HCT116 (cell line): ENCODE measurements at regions not wholly inside any gene's neighbourhood (a gene's known extent, or its start where the extent isn't known, plus 50 kb on each side); places are given as distances from the start of the nearest gene placed in this dataset.

ENCODE experiments used
- ATAC-seq: fragments of 200-7000 bp; cut with Tn5 transposase; 2 replicates; pipeline ENCODE4 v1.9.1; 2020; ENCODE audit warnings: mild to moderate bottlenecking, moderate library complexity
- BruUV-seq: library from RNA; stranded (reverse); fragments of 400-500 nt; replicated peaks from 2 replicates; lab custom pipeline; 2021; lab: Mats Ljungman, UMichigan
- CTCF ChIA-PET: fragments of 300-600 bp; sonication (Branson Sonifier 250); formaldehyde crosslinking; loops from one replicate; lab custom pipeline; 2021; ENCODE audit warnings: antibody characterized with exemption; lab: Charles Lee
- POLR2A ChIA-PET: fragments of 300-600, 350-600 bp; sonication (Branson Sonifier 250); formaldehyde crosslinking; loops from one replicate; lab custom pipeline; 2021; ENCODE audit warnings: antibody characterized with exemption; lab: Charles Lee
- RAD21 ChIA-PET, 2 experiments: fragments of 300-600 bp; sonication (Branson Sonifier 250); formaldehyde crosslinking; loops; one replicate each; lab custom pipeline; 2023; ENCODE audit warnings: low total read pairs in 2 of 2; ENCODE audit not compliant: uncharacterized antibody in 2 of 2, unreplicated experiment in 2 of 2, low non-redundant PET in 1 of 2; lab: Charles Lee
- DNase-seq: peaks from one replicate; pipeline ENCODE4 v3.0.0-alpha.2; 2010; ENCODE audit warnings: low read depth, low spot score
- H2AFZ ChIP-seq: fragments of 200-600 bp; shearing (Covaris generic), sonication (generic); 2 replicates; pipeline ENCODE4 v1.6.1; 2017; ENCODE audit warnings: low read depth, mixed run types, mixed read lengths, antibody characterized with exemption, low read length; ENCODE audit not compliant: poor library complexity, severe bottlenecking
- H3K27ac ChIP-seq: 2 replicates; pipeline ENCODE4 v1.5.1; 2012; ENCODE audit warnings: low read depth, low read length
- H3K27me3 ChIP-seq: fragments of 200-600 bp; sonication (generic); 2 replicates; pipeline ENCODE4 v1.6.1; 2016; ENCODE audit warnings: mixed run types, low read length, mixed read lengths; ENCODE audit not compliant: insufficient read depth
- H3K36me3 ChIP-seq, 2 experiments: fragments of 200-500 bp in 1 of 2; fragments of 200-600 bp in 1 of 2; sonication (Bioruptor generic) in 1 of 2; sonication (generic) in 1 of 2; 2 replicates each; pipeline versions ENCODE4 v1.5.1 to v1.6.1; 2014 to 2016; ENCODE audit warnings: low read length in 2 of 2, inconsistent platforms in 1 of 2, mixed read lengths in 1 of 2, mixed run types in 1 of 2; ENCODE audit not compliant: insufficient read depth in 2 of 2, control insufficient read depth in 1 of 2
- H3K4me1 ChIP-seq, 2 experiments: fragments of 200-600 bp in 1 of 2; sonication (generic) in 1 of 2; 2 replicates each; pipeline versions ENCODE4 v1.5.1 to v1.6.1; 2012 to 2017; ENCODE audit warnings: low read length in 2 of 2, inconsistent platforms in 1 of 2, mild to moderate bottlenecking in 1 of 2, mixed read lengths in 1 of 2, mixed run types in 1 of 2, moderate library complexity in 1 of 2; ENCODE audit not compliant: insufficient read depth in 2 of 2, control insufficient read depth in 1 of 2
- H3K4me2 ChIP-seq: fragments of 200-600 bp; sonication (generic); 2 replicates; pipeline ENCODE4 v1.6.1; 2017; ENCODE audit warnings: mixed run types, low read length, mixed read lengths
- H3K4me3 ChIP-seq, 2 experiments: fragments of 200-600 bp in 1 of 2; sonication (generic) in 1 of 2; replicated peaks in 1 of 2; 2 replicates each; pipeline ENCODE4 v1.5.1; 2011 to 2016; ENCODE audit warnings: low read length in 2 of 2, control low read depth in 1 of 2, low read depth in 1 of 2, mild to moderate bottlenecking in 1 of 2, mixed read lengths in 1 of 2, mixed run types in 1 of 2
- H3K79me2 ChIP-seq: fragments of 200-600 bp; sonication (generic); 2 replicates; pipeline ENCODE4 v1.6.1; 2017; ENCODE audit warnings: mild to moderate bottlenecking, mixed run types, low read length, moderate library complexity, mixed read lengths; ENCODE audit not compliant: insufficient read depth
- H3K9ac ChIP-seq: fragments of 200-600 bp; sonication (generic); 2 replicates; pipeline ENCODE4 v1.6.1; 2016; ENCODE audit warnings: low read length, mixed read lengths
- H3K9me2 ChIP-seq: fragments of 200-600 bp; sonication (generic), shearing (Covaris generic); 2 replicates; pipeline ENCODE4 v1.6.1; 2017; ENCODE audit warnings: mixed run types, mild to moderate bottlenecking, moderate library complexity; ENCODE audit not compliant: insufficient read depth
- H3K9me3 ChIP-seq, 2 experiments: fragments of 200-500 bp in 1 of 2; fragments of 200-600 bp in 1 of 2; sonication (Bioruptor generic) in 1 of 2; sonication (generic) in 1 of 2; 2 replicates each; pipeline ENCODE4 v1.6.1; 2014 to 2017; ENCODE audit warnings: low read length in 2 of 2, mixed read lengths in 2 of 2, inconsistent platforms in 1 of 2, low read depth in 1 of 2, mild to moderate bottlenecking in 1 of 2, mixed run types in 1 of 2, moderate library complexity in 1 of 2; ENCODE audit not compliant: control insufficient read depth in 1 of 2, insufficient read depth in 1 of 2
- H4K20me1 ChIP-seq: fragments of 200-600 bp; sonication (generic), shearing (Covaris generic); 2 replicates; pipeline ENCODE4 v1.6.1; 2017; ENCODE audit warnings: mixed run types, mild to moderate bottlenecking, moderate library complexity; ENCODE audit not compliant: insufficient read depth
- ATF3 ChIP-seq: IDR thresholded peaks from 2 replicates; pipeline ENCODE4 v1.6.1; 2012
- CBX3 ChIP-seq: IDR thresholded peaks from 2 replicates; pipeline ENCODE4 v1.6.1; 2012; ENCODE audit warnings: low read depth
- CEBPB ChIP-seq: IDR thresholded peaks from 2 replicates; pipeline ENCODE4 v1.6.1; 2012; ENCODE audit warnings: low read depth
- CTCF ChIP-seq, 3 experiments: fragments of 200-600 bp in 1 of 3; sonication (generic) in 1 of 3; IDR thresholded peaks in 2 of 3; conservative IDR thresholded peaks in 1 of 3; 2 replicates each; pipeline ENCODE4 v1.5.1; 2012 to 2017; ENCODE audit warnings: low read depth in 2 of 3, low read length in 2 of 3, antibody characterized with exemption in 1 of 3, borderline replicate concordance in 1 of 3, control low read depth in 1 of 3, mild to moderate bottlenecking in 1 of 3, mixed read lengths in 1 of 3, mixed run types in 1 of 3, moderate library complexity in 1 of 3; ENCODE audit not compliant: insufficient read depth in 1 of 3
- EGR1 ChIP-seq: IDR thresholded peaks from 2 replicates; pipeline ENCODE4 v1.6.1; 2012; ENCODE audit warnings: low read depth
- FOSL1 ChIP-seq: IDR thresholded peaks from 2 replicates; pipeline ENCODE4 v1.6.1; 2012; ENCODE audit warnings: low read depth
- JUND ChIP-seq: IDR thresholded peaks from 2 replicates; pipeline ENCODE4 v1.6.1; 2012
- MAX ChIP-seq: IDR thresholded peaks from 2 replicates; pipeline ENCODE4 v1.6.1; 2012
- POLR2AphosphoS5 ChIP-seq: IDR thresholded peaks from 2 replicates; pipeline ENCODE4 v1.6.1; 2011; ENCODE audit warnings: mild to moderate bottlenecking, low read depth, low read length, moderate library complexity
- REST ChIP-seq: IDR thresholded peaks from 2 replicates; pipeline ENCODE4 v1.6.1; 2012; ENCODE audit warnings: low read depth
- SIN3A ChIP-seq: IDR thresholded peaks from 2 replicates; pipeline ENCODE4 v1.6.1; 2012; ENCODE audit warnings: low read depth
- SRF ChIP-seq: IDR thresholded peaks from 2 replicates; pipeline ENCODE4 v1.6.1; 2012; ENCODE audit warnings: low read depth
- TCF7L2 ChIP-seq: IDR thresholded peaks from 2 replicates; pipeline ENCODE4 v1.7.0; 2011; ENCODE audit warnings: borderline replicate concordance, inconsistent platforms; ENCODE audit not compliant: insufficient read depth, insufficient read length; ENCODE audit errors: extremely low read depth
- YY1 ChIP-seq: IDR thresholded peaks from 2 replicates; pipeline ENCODE4 v1.6.1; 2011; ENCODE audit warnings: low read length, low read depth, moderate library complexity, mild to moderate bottlenecking; ENCODE audit not compliant: insufficient replicate concordance; ENCODE audit errors: extremely low read depth
- ZBTB33 ChIP-seq: IDR thresholded peaks from 2 replicates; pipeline ENCODE4 v1.6.1; 2011; ENCODE audit warnings: mild to moderate bottlenecking, low read length, moderate library complexity; ENCODE audit not compliant: insufficient replicate concordance; ENCODE audit errors: extremely low read depth
- ZFX ChIP-seq: fragments of 450-650 bp; IDR thresholded peaks from 2 replicates; pipeline ENCODE4 v1.6.1; 2017
- ZNF274 ChIP-seq: fragments of 200-500 bp; sonication (Bioruptor generic); IDR thresholded peaks from 2 replicates; pipeline ENCODE4 v1.6.1; 2014; ENCODE audit warnings: mild to moderate bottlenecking, low read depth, low read length, inconsistent platforms
- intact Hi-C: fragments of 100-400 bp; cut with micrococcal nuclease; formaldehyde crosslinking; loops from 2 replicates; pipeline ENCODE4 v1.10.0; 2022

GRCh38 chr13:39105110-39105509 lies 66.9 kb downstream of the NHLRC3 start:
- peaks cover 59% of the 10 kb centered on the region for H3K27me3 ChIP-seq

More at GRCh38 chr13:39105110-39105509, 66.9 kb downstream of the NHLRC3 start:
- H3K36me3 ChIP-seq, result no peaks in the 10 kb centered on the region
- H3K9me3 ChIP-seq, result no peaks in the 10 kb centered on the region
- no peaks in the 10 kb centered on the region for H3K9me2 ChIP-seq
- H3K27ac ChIP-seq, result no peak overlapping the region
- no peak for DNase-seq
- H3K4me2 ChIP-seq, result no peak overlapping the region
- ChIA-PET CTCF (no interaction called here), POLR2A (no interaction called here), RAD21 (no interaction called here)
- H3K79me2 ChIP-seq, result no peaks in the 10 kb centered on the region
- no TSS peak for BruUV-seq
- intact Hi-C loops, result no loop called here
- no peak overlapping the region for H3K4me3 ChIP-seq
- H2AFZ ChIP-seq, result no peak overlapping the region
- H3K9ac ChIP-seq, result no peak overlapping the region
- ATAC-seq, result no peak
- H4K20me1 ChIP-seq, result no peaks in the 10 kb centered on the region
- no peak for TF ChIP-seq ATF3
- TF ChIP-seq EGR1, result no peak
- TF ChIP-seq YY1, result no peak
- TF ChIP-seq POLR2AphosphoS5, result no peak
- no peak for TF ChIP-seq ZNF274
- no peak for TF ChIP-seq REST
- no peak for TF ChIP-seq CEBPB
- no peak for TF ChIP-seq MAX
- TF ChIP-seq JUND, result no peak
- TF ChIP-seq SIN3A, result no peak
- TF ChIP-seq ZBTB33, result no peak
- no peak for TF ChIP-seq CBX3
- TF ChIP-seq SRF, result no peak
- no peak for TF ChIP-seq CTCF (IDR thresholded peaks at IDR 0.05 in 2 of 3, conservative IDR thresholded peaks at IDR 0.05 in 1 of 3; ENCODE audit: borderline replicate concordance in 1 of 3, insufficient read depth in 1 of 3, low read depth in 2 of 3, low read length in 2 of 3)
- TF ChIP-seq FOSL1, result no peak
- no peak for TF ChIP-seq TCF7L2
- no peak for TF ChIP-seq ZFX
- TF ChIP-seq, all 23 proteins: peak for 0
- no peaks in the 10 kb centered on the region for H3K4me1 ChIP-seq
